GM10266 (cell line): ENCODE measurements at regions not wholly inside any gene's neighbourhood (a gene's known extent, or its start where the extent isn't known, plus 50 kb on each side); places are given as distances from the start of the nearest gene placed in this dataset.

Experiments
- DNase-seq: peaks from one replicate; pipeline ENCODE4 v3.0.0; 2012; ENCODE audit errors: extremely low spot score
- CTCF ChIP-seq: IDR thresholded peaks from 2 replicates; pipeline ENCODE4 v1.5.1; 2012; ENCODE audit warnings: mild to moderate bottlenecking, low read depth; ENCODE audit not compliant: control insufficient read depth, insufficient read depth; ENCODE audit errors: missing control alignments

- no peak for DNase-seq
- TF ChIP-seq CTCF = no peak
These were observed 321.0 kb downstream of the BCL11B start for GRCh38 chr14:98951031-98951430.

- no peak for DNase-seq
- TF ChIP-seq CTCF = no peak
These were observed 320.4 kb downstream of the BCL11B start for GRCh38 chr14:98951521-98952152.

- TF ChIP-seq CTCF = no peak
- DNase-seq = no peak
These were observed 319.2 kb downstream of the BCL11B start for GRCh38 chr14:98952593-98953350.

GRCh38 chr14:98953551-98954348, 318.2 kb downstream of the BCL11B start:
- no peak for DNase-seq
- TF ChIP-seq CTCF = no peak

GRCh38 chr14:98954349-98955000, 317.5 kb downstream of the BCL11B start:
- DNase-seq = no peak
- no peak for TF ChIP-seq CTCF

- no peak for TF ChIP-seq CTCF
- DNase-seq = no peak
These were observed 316.8 kb downstream of the BCL11B start for GRCh38 chr14:98955036-98955740.
